GM23338 (cell line): ENCODE measurements at regions not wholly inside any gene's neighbourhood (a gene's known extent, or its start where the extent isn't known, plus 50 kb on each side); places are given as distances from the start of the nearest gene placed in this dataset.
A peak's percentile ranks its signal among the peaks of the same experiment; 100 is the strongest.

ENCODE experiments used
- ATAC-seq: fragments of 200-7000 bp; cut with Tn5 transposase; 3 replicates; pipeline ENCODE4 v1.9.1; 2020
- DNase-seq: peaks from one replicate; pipeline ENCODE4 v3.0.0-alpha.2; 2015; ENCODE audit warnings: low spot score
- H2AFZ ChIP-seq: fragments of 200-600 bp; sonication (generic); 2 replicates; pipeline ENCODE4 v1.8.0; 2016; ENCODE audit warnings: antibody characterized with exemption, mild to moderate bottlenecking, moderate library complexity
- H3F3A ChIP-seq: fragments of 200-600 bp; sonication (generic); replicated peaks from 2 replicates; pipeline ENCODE4 v1.8.0; 2017; ENCODE audit warnings: antibody characterized with exemption, mixed run types, low read depth
- H3K27ac ChIP-seq: fragments of 200-600 bp; sonication (generic); 2 replicates; pipeline ENCODE4 v1.6.1; 2016; ENCODE audit warnings: low read depth
- H3K27me3 ChIP-seq: fragments of 200-600 bp; sonication (generic); 2 replicates; pipeline ENCODE4 v1.8.0; 2016; ENCODE audit warnings: mild to moderate bottlenecking, mixed run types, moderate library complexity; ENCODE audit not compliant: insufficient read depth
- H3K36me3 ChIP-seq: fragments of 200-600 bp; sonication (generic); 2 replicates; pipeline ENCODE4 v1.8.0; 2016; ENCODE audit warnings: mild to moderate bottlenecking; ENCODE audit not compliant: insufficient read depth
- H3K4me1 ChIP-seq: fragments of 200-600 bp; sonication (generic); 2 replicates; pipeline ENCODE4 v1.8.0; 2016; ENCODE audit warnings: mild to moderate bottlenecking, moderate library complexity; ENCODE audit not compliant: insufficient read depth
- H3K4me2 ChIP-seq: fragments of 200-600 bp; sonication (generic); 2 replicates; pipeline ENCODE4 v1.7.1; 2017; ENCODE audit warnings: mixed run types
- H3K4me3 ChIP-seq: fragments of 200-600 bp; sonication (generic); 2 replicates; pipeline ENCODE4 v1.6.1; 2016; ENCODE audit warnings: mixed run types
- H3K79me2 ChIP-seq: fragments of 200-600 bp; sonication (generic); replicated peaks from 2 replicates; pipeline ENCODE4 v1.8.0; 2017; ENCODE audit warnings: mild to moderate bottlenecking; ENCODE audit not compliant: insufficient read depth
- H3K9me2 ChIP-seq: fragments of 200-600 bp; sonication (generic); 2 replicates; pipeline ENCODE4 v1.8.0; 2017; ENCODE audit not compliant: insufficient read depth
- H4K20me1 ChIP-seq: fragments of 200-600 bp; sonication (generic); replicated peaks from 2 replicates; pipeline ENCODE4 v1.8.0; 2017; ENCODE audit warnings: mild to moderate bottlenecking; ENCODE audit not compliant: insufficient read depth
- H3K27ac Mint-ChIP-seq: 2 replicates; pipeline ENCODE4 v1.8.0; 2020; ENCODE audit warnings: inconsistent platforms, mild to moderate bottlenecking, moderate library complexity, mixed read lengths
- H3K27me3 Mint-ChIP-seq: 3 replicates; pipeline ENCODE4 v1.8.0; 2022; ENCODE audit warnings: low read depth, mild to moderate bottlenecking, moderate library complexity, mixed read lengths, inconsistent platforms; ENCODE audit not compliant: insufficient read depth, poor library complexity
- H3K36me3 Mint-ChIP-seq: 3 replicates; pipeline ENCODE4 v1.8.0; 2021; ENCODE audit warnings: low read depth, mild to moderate bottlenecking, inconsistent platforms, moderate library complexity, mixed read lengths
- H3K4me1 Mint-ChIP-seq: 3 replicates; pipeline ENCODE4 v1.8.0; 2020; ENCODE audit warnings: mild to moderate bottlenecking, inconsistent platforms, mixed read lengths
- H3K4me3 Mint-ChIP-seq: 3 replicates; pipeline ENCODE4 v1.8.0; 2021; ENCODE audit warnings: moderate library complexity, mild to moderate bottlenecking, inconsistent platforms, mixed read lengths
- H3K9me3 Mint-ChIP-seq: 3 replicates; pipeline ENCODE4 v1.8.0; 2020; ENCODE audit warnings: moderate library complexity, mild to moderate bottlenecking, inconsistent platforms, mixed read lengths
- CTCF ChIP-seq, 2 experiments: fragments of 200-600 bp in 1 of 2; sonication (generic) in 1 of 2; conservative IDR thresholded peaks; 2 replicates each; pipeline versions ENCODE4 v1.5.1 to v1.6.1; 2016 to 2017; ENCODE audit warnings: antibody characterized with exemption in 2 of 2, low read depth in 2 of 2, mild to moderate bottlenecking in 2 of 2, moderate library complexity in 1 of 2
- ZNF114 ChIP-seq: fragments of 250-450 bp; sonication (Bioruptor Pico); IDR thresholded peaks from 2 replicates; pipeline ENCODE4 v1.5.0; 2020; ENCODE audit warnings: mild to moderate bottlenecking, moderate library complexity
- ZNF462 ChIP-seq: fragments of 250-450 bp; sonication (Bioruptor Pico); IDR thresholded peaks from 2 replicates; pipeline ENCODE4 v1.5.0; 2020; ENCODE audit warnings: mild to moderate bottlenecking, moderate library complexity

GRCh38 chr11:64485074-64485473 is 70.7 kb upstream of the SLC22A11 start (continued):
- TF ChIP-seq ZNF462 = no peak

DNA sequence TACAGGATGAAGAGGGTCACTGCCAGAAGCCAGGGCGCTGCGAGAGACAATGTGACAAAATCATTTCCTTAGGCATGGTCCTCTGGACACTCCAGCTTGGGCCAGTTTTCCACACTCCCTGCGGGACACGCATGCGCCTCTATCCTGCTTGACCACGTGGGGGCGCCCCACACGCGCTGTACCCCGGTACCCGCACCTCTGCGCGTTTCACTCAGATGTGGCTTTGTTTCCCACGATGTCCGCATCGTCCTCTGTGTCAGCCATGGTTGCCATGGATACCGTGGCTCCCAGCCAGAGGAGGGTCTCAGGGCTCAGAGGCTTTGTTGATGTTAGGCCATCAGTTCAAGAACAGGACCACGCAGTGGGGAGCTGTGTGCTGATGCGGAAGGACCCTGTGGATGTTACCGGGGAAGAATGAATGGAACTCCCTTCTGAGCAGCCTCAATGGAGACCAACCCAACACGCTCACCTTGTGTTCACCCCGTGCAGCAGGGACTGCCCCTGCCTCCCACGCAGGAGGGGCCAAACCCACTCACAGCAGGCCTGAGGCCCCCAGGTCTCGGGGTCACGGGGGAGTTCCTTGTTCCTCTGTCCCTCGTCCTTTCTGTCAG is 65.8 kb upstream of the SLC22A11 start:
- H2AFZ ChIP-seq = peak overlapping the region; percentile 90; the same call in 1 of the 2 replicates
- ATAC-seq (peak; percentile 98), DNase-seq (peak; percentile 84)
- no peak for TF ChIP-seq ZNF114 (CRISPR knock-in tag)
- peak; percentile 84 to 99 for TF ChIP-seq CTCF (conservative IDR thresholded peaks at IDR 0.05; ENCODE audit: low read depth in 2 of 2)
- peak overlapping the region; percentile 63; the same call in 1 of the 2 replicates for H3K4me2 ChIP-seq
- Mint-ChIP-seq H3K4me1 (no peaks in the 10 kb centered on the region), H3K36me3 (no peaks in the 10 kb centered on the region; the same call in 2 of the 3 replicates), H3K27ac (no peak overlapping the region), H3K27me3 (peaks cover 26% of the 10 kb centered on the region), H3K4me3 (no peak overlapping the region), H3K9me3 (no peaks in the 10 kb centered on the region)
- no peaks in the 10 kb centered on the region for H3K4me1 ChIP-seq
- H3K79me2 ChIP-seq = no peaks in the 10 kb centered on the region
- H3K27ac ChIP-seq = no peak overlapping the region
- H3K9me2 ChIP-seq = no peaks in the 10 kb centered on the region
- H3K4me3 ChIP-seq = no peak overlapping the region
- peaks cover 35% of the 10 kb centered on the region for H3K27me3 ChIP-seq
- no peaks in the 10 kb centered on the region for H3K36me3 ChIP-seq
- 0 out of 2 replicates have a peak, but pooled peaks cover 3% of the 10 kb centered on the region for H3F3A ChIP-seq
- no peaks in the 10 kb centered on the region; the same call in 1 of the 2 replicates for H4K20me1 ChIP-seq
